Upper lobe of left lung (tissue), 4 donors: ENCODE measurements at regions not wholly inside any gene's neighbourhood (a gene's known extent, or its start where the extent isn't known, plus 50 kb on each side); places are given as distances from the start of the nearest gene placed in this dataset.

ENCODE experiments used
- CTCF ChIP-seq, 6 experiments: fragments of 450-650 bp in 4 of 6; fragments of 200-600 bp in 2 of 6; sonication (generic) in 2 of 6; IDR thresholded peaks; one replicate each; pipeline ENCODE4 v1.5.1; 2016 to 2019; ENCODE audit warnings: antibody characterized with exemption in 6 of 6
- EP300 ChIP-seq, 4 donors: sonication (generic); formaldehyde crosslinking; IDR thresholded peaks; one replicate each; pipeline ENCODE4 v1.5.1; 2017; ENCODE audit warnings: antibody characterized with exemption in 4 of 4, control low read depth in 2 of 4
- POLR2A ChIP-seq, 4 donors: fragments of 450-650 bp; IDR thresholded peaks; one replicate each; pipeline ENCODE4 v1.5.1; 2016 to 2017; ENCODE audit warnings: antibody characterized with exemption in 4 of 4, mild to moderate bottlenecking in 2 of 4
- POLR2AphosphoS5 ChIP-seq, 2 donors: sonication (generic); formaldehyde crosslinking; IDR thresholded peaks; one replicate each; pipeline ENCODE4 v1.5.1; 2017; ENCODE audit warnings: antibody characterized with exemption in 2 of 2

- TF ChIP-seq POLR2AphosphoS5 (IDR thresholded peaks at IDR 0.05) (no peak), CTCF (IDR thresholded peaks at IDR 0.05) (no peak), POLR2A (IDR thresholded peaks at IDR 0.05) (no peak), EP300 (IDR thresholded peaks at IDR 0.05) (no peak)
Measured at GRCh38 chrX:13180807-13181206, 136.4 kb upstream of the FAM9C start.
